ENCODE measurements at regions not wholly inside any gene's neighbourhood (a gene's known extent, or its start where the extent isn't known, plus 50 kb on each side); places are given as distances from the start of the nearest gene placed in this dataset.

GRCh38 chr14:105776924-105777323 is 250.5 kb downstream of the TMEM121 start:
- Histone ChIP-seq H3K36me3 (no peaks in the 10 kb centered on the region), H3K27me3 (replicated peaks; ENCODE audit: insufficient read depth) (no peaks in the 10 kb centered on the region), H3K9me3 (peaks cover 20% of the 10 kb centered on the region), H3K4me1 (ENCODE audit: control insufficient read depth in 1 of 2, low read depth in 2 of 2) (no peaks in the 10 kb centered on the region), H3K27ac (no peak overlapping the region), H3K4me3 (no peak overlapping the region)
- TF ChIP-seq CTCF (IDR thresholded peaks at IDR 0.05), result no peak
- ATAC-seq (ENCODE audit: insufficient number of reproducible peaks, low FRiP score, low read depth) (no peak), DNase-seq (ENCODE audit: low spot score) (no peak)

GRCh38 chr14:105783707-105784106 is 257.3 kb downstream of the TMEM121 start:
- no peak for ATAC-seq (ENCODE audit: insufficient number of reproducible peaks, low FRiP score, low read depth)

GRCh38 chr14:105793836-105794235 is 267.5 kb downstream of the TMEM121 start:
- DNase-seq (ENCODE audit: low spot score) (no peak), ATAC-seq (ENCODE audit: insufficient number of reproducible peaks, low FRiP score, low read depth) (no peak)
- H3K4me3 ChIP-seq, result no peak overlapping the region
- no peaks in the 10 kb centered on the region for H3K36me3 ChIP-seq
- no peaks in the 10 kb centered on the region for H3K27me3 ChIP-seq (replicated peaks; ENCODE audit: insufficient read depth)
- no peaks in the 10 kb centered on the region for H3K4me1 ChIP-seq (ENCODE audit: control insufficient read depth in 1 of 2, low read depth in 2 of 2)
- H3K9me3 ChIP-seq, result no peaks in the 10 kb centered on the region
- no peak for TF ChIP-seq CTCF (IDR thresholded peaks at IDR 0.05)
- no peak overlapping the region for H3K27ac ChIP-seq

More at GRCh38 chr14:105783707-105784106, 257.3 kb downstream of the TMEM121 start:
- Histone ChIP-seq H3K4me1 (ENCODE audit: control insufficient read depth in 1 of 2, low read depth in 2 of 2) (no peaks in the 10 kb centered on the region), H3K9me3 (peaks cover 17% of the 10 kb centered on the region), H3K36me3 (no peaks in the 10 kb centered on the region), H3K27me3 (replicated peaks; ENCODE audit: insufficient read depth) (no peaks in the 10 kb centered on the region), H3K4me3 (no peak overlapping the region), H3K27ac (no peak overlapping the region)
- TF ChIP-seq CTCF (IDR thresholded peaks at IDR 0.05), result no peak
- no peak for DNase-seq (ENCODE audit: low spot score)

- Histone ChIP-seq H3K9me3 (no peaks in the 10 kb centered on the region), H3K4me3 (no peak overlapping the region), H3K27me3 (replicated peaks; ENCODE audit: insufficient read depth) (no peaks in the 10 kb centered on the region), H3K27ac (no peak overlapping the region), H3K4me1 (ENCODE audit: control insufficient read depth in 1 of 2, low read depth in 2 of 2) (no peaks in the 10 kb centered on the region), H3K36me3 (no peaks in the 10 kb centered on the region)
- DNase-seq (ENCODE audit: low spot score) (no peak), ATAC-seq (ENCODE audit: insufficient number of reproducible peaks, low FRiP score, low read depth) (no peak)
- no peak for TF ChIP-seq CTCF (IDR thresholded peaks at IDR 0.05)
These were observed 271.2 kb downstream of the TMEM121 start for GRCh38 chr14:105797546-105797945.

GRCh38 chr14:105805701-105806100 is 279.3 kb downstream of the TMEM121 start:
- no peaks in the 10 kb centered on the region for H3K9me3 ChIP-seq
- no peaks in the 10 kb centered on the region for H3K4me1 ChIP-seq (ENCODE audit: control insufficient read depth in 1 of 2, low read depth in 2 of 2)
- ATAC-seq (ENCODE audit: insufficient number of reproducible peaks, low FRiP score, low read depth), result no peak

More at GRCh38 chr14:105805701-105806100, 279.3 kb downstream of the TMEM121 start:
- DNase-seq (ENCODE audit: low spot score), result no peak
- no peak for TF ChIP-seq CTCF (IDR thresholded peaks at IDR 0.05)
- H3K27ac ChIP-seq, result no peak overlapping the region
- no peaks in the 10 kb centered on the region for H3K36me3 ChIP-seq
- no peak overlapping the region for H3K4me3 ChIP-seq
- no peaks in the 10 kb centered on the region for H3K27me3 ChIP-seq (replicated peaks; ENCODE audit: insufficient read depth)
